ENCODE measurements at regions not wholly inside any gene's neighbourhood (a gene's known extent, or its start where the extent isn't known, plus 50 kb on each side); places are given as distances from the start of the nearest gene placed in this dataset.

GRCh38 chr9:38293022-38293421 is 99.5 kb upstream of the ALDH1B1 start:
- TF ChIP-seq CTCF (IDR thresholded peaks at IDR 0.05; ENCODE audit: insufficient read depth, low read length, poor library complexity, severe bottlenecking) (no peak), EZH2phosphoT487 (conservative IDR thresholded peaks at IDR 0.05; ENCODE audit: low read length) (no peak)

Data from SU-DHL-6 (cell line).